ENCODE measurements at regions not wholly inside any gene's neighbourhood (a gene's known extent, or its start where the extent isn't known, plus 50 kb on each side); places are given as distances from the start of the nearest gene placed in this dataset.

GRCh38 chr2:234682492-234683228 is 185.8 kb upstream of the ARL4C start:
- Histone ChIP-seq H3K9ac (ENCODE audit: control insufficient read depth, extremely low read depth, insufficient read depth, low read length) (no peak overlapping the region), H3K4me2 (ENCODE audit: control insufficient read depth, extremely low read depth, insufficient read depth, low read depth, low read length) (no peak overlapping the region), H3K27me3 (ENCODE audit: control insufficient read depth, extremely low read depth, insufficient read depth, low read length) (no peaks in the 10 kb centered on the region), H3K79me2 (ENCODE audit: control insufficient read depth, insufficient read depth, low read length) (no peaks in the 10 kb centered on the region), H4K20me1 (ENCODE audit: control insufficient read depth, extremely low read depth, insufficient read depth, low read length) (no peaks in the 10 kb centered on the region), H3K9me3 (ENCODE audit: control insufficient read depth, low read depth, low read length) (no peaks in the 10 kb centered on the region), H3K4me3 (ENCODE audit: control insufficient read depth in 2 of 3, extremely low read depth in 1 of 3, insufficient read depth in 2 of 3, low read depth in 1 of 3, low read length in 3 of 3) (no peak overlapping the region), H3K36me3 (ENCODE audit: control insufficient read depth in 2 of 2, extremely low read depth in 1 of 2, insufficient read depth in 2 of 2, low read length in 2 of 2) (no peaks in the 10 kb centered on the region), H2AFZ (ENCODE audit: control insufficient read depth, low read length) (no peak overlapping the region), H3K27ac (ENCODE audit: control insufficient read depth, insufficient read depth, low read length) (no peak overlapping the region), H3K4me1 (ENCODE audit: control insufficient read depth, extremely low read depth, insufficient read depth, low read length) (peaks cover 69% of the 10 kb centered on the region), H3K9me1 (ENCODE audit: control insufficient read depth, extremely low read depth, insufficient read depth, low read length) (no peaks in the 10 kb centered on the region)
- dilution Hi-C loops (cut with MboI; ENCODE audit: extremely low pct_ligation_motif_present, low sequenced_read_pairs): no loop called here
- DNase-seq (ENCODE audit: low read depth, low spot score) (peak; percentile 76), FAIRE-seq (peak; percentile 97)
- TF ChIP-seq EZH2 (IDR thresholded peaks at IDR 0.05; ENCODE audit: low read length) (no peak), CTCF (optimal IDR thresholded peaks at IDR 0.05 in 1 of 3, IDR thresholded peaks at IDR 0.05 in 1 of 3, conservative IDR thresholded peaks at IDR 0.05 in 1 of 3; ENCODE audit: extremely low read depth in 1 of 3, insufficient read depth in 2 of 3, low read length in 3 of 3) (no peak)

- dilution Hi-C loops (cut with MboI; ENCODE audit: extremely low pct_ligation_motif_present, low sequenced_read_pairs): no loop called here
- Histone ChIP-seq H4K20me1 (ENCODE audit: control insufficient read depth, extremely low read depth, insufficient read depth, low read length) (no peaks in the 10 kb centered on the region), H3K9ac (ENCODE audit: control insufficient read depth, extremely low read depth, insufficient read depth, low read length) (no peak overlapping the region), H3K79me2 (ENCODE audit: control insufficient read depth, insufficient read depth, low read length) (no peaks in the 10 kb centered on the region), H3K4me1 (ENCODE audit: control insufficient read depth, extremely low read depth, insufficient read depth, low read length) (peaks cover 65% of the 10 kb centered on the region), H3K36me3 (ENCODE audit: control insufficient read depth in 2 of 2, extremely low read depth in 1 of 2, insufficient read depth in 2 of 2, low read length in 2 of 2) (no peaks in the 10 kb centered on the region), H2AFZ (ENCODE audit: control insufficient read depth, low read length) (no peak overlapping the region), H3K9me3 (ENCODE audit: control insufficient read depth, low read depth, low read length) (no peaks in the 10 kb centered on the region), H3K9me1 (ENCODE audit: control insufficient read depth, extremely low read depth, insufficient read depth, low read length) (no peaks in the 10 kb centered on the region), H3K27ac (ENCODE audit: control insufficient read depth, insufficient read depth, low read length) (no peak overlapping the region), H3K4me3 (ENCODE audit: control insufficient read depth in 2 of 3, extremely low read depth in 1 of 3, insufficient read depth in 2 of 3, low read depth in 1 of 3, low read length in 3 of 3) (no peak overlapping the region), H3K4me2 (ENCODE audit: control insufficient read depth, extremely low read depth, insufficient read depth, low read depth, low read length) (no peak overlapping the region), H3K27me3 (ENCODE audit: control insufficient read depth, extremely low read depth, insufficient read depth, low read length) (no peaks in the 10 kb centered on the region)
- TF ChIP-seq CTCF (optimal IDR thresholded peaks at IDR 0.05 in 1 of 3, IDR thresholded peaks at IDR 0.05 in 1 of 3, conservative IDR thresholded peaks at IDR 0.05 in 1 of 3; ENCODE audit: extremely low read depth in 1 of 3, insufficient read depth in 2 of 3, low read length in 3 of 3) (no peak), EZH2 (IDR thresholded peaks at IDR 0.05; ENCODE audit: low read length) (no peak)
- no peak for DNase-seq (ENCODE audit: low read depth, low spot score)
- FAIRE-seq: peak; percentile 9
These were observed 184.1 kb upstream of the ARL4C start for GRCh38 chr2:234680688-234681619.

All from keratinocyte (primary cell).